Endothelial cell of umbilical vein (primary cell): ENCODE measurements at regions not wholly inside any gene's neighbourhood (a gene's known extent, or its start where the extent isn't known, plus 50 kb on each side); places are given as distances from the start of the nearest gene placed in this dataset.

ENCODE experiments used
- BruUV-seq: library from RNA; stranded (reverse); fragments of 400-500 nt; replicated peaks from 2 replicates; lab custom pipeline; 2021; lab: Mats Ljungman, UMichigan
- CTCF ChIA-PET: fragments of 300-600, 350-600 bp; sonication (Branson Sonifier 250); formaldehyde crosslinking; loops from one replicate; lab custom pipeline; 2021; ENCODE audit warnings: antibody characterized with exemption, inconsistent platforms; lab: Charles Lee
- POLR2A ChIA-PET: fragments of 300-600, 350-600 bp; sonication (Branson Sonifier 250); formaldehyde crosslinking; loops from one replicate; lab custom pipeline; 2021; ENCODE audit warnings: antibody characterized with exemption, inconsistent platforms; lab: Charles Lee
- DNase-seq: peaks from one replicate; pipeline ENCODE4 v3.0.0-alpha.2; 2011; ENCODE audit warnings: low read depth, low spot score
- FAIRE-seq: peaks from 2 replicates; lab custom pipeline; 2011; peaks lifted over from hg19 to GRCh38; lab: Jason Lieb, UNC
- H2AFZ ChIP-seq: 2 replicates; pipeline ENCODE4 v1.6.0; 2012; ENCODE audit warnings: low read depth, low read length, control low read depth, inconsistent platforms
- H3K27ac ChIP-seq: 2 replicates; pipeline ENCODE4 v1.5.1; 2011; ENCODE audit warnings: low read depth, mild to moderate bottlenecking, control low read depth, low read length, moderate library complexity; ENCODE audit not compliant: insufficient read depth
- H3K27me3 ChIP-seq, 2 experiments: 2 replicates each; pipeline versions ENCODE4 v1.6.0 to v1.6.1; 2011; ENCODE audit warnings: low read length in 2 of 2, mixed read lengths in 1 of 2; ENCODE audit not compliant: control insufficient read depth in 2 of 2, insufficient read depth in 2 of 2
- H3K36me3 ChIP-seq, 2 experiments: 2 replicates in 1 of 2; 3 replicates in 1 of 2; pipeline ENCODE4 v1.5.1; 2011; ENCODE audit warnings: low read length in 2 of 2, mild to moderate bottlenecking in 1 of 2, moderate library complexity in 1 of 2; ENCODE audit not compliant: control insufficient read depth in 2 of 2, insufficient read depth in 2 of 2; ENCODE audit errors: extremely low read depth in 1 of 2
- H3K4me1 ChIP-seq: 3 replicates; pipeline ENCODE4 v1.5.1; 2011; ENCODE audit warnings: mild to moderate bottlenecking, low read length; ENCODE audit not compliant: control insufficient read depth, insufficient read depth; ENCODE audit errors: extremely low read depth
- H3K4me2 ChIP-seq: 2 replicates; pipeline ENCODE4 v1.6.1; 2011; ENCODE audit warnings: low read length, control low read depth, mixed read lengths; ENCODE audit not compliant: insufficient read depth
- H3K4me3 ChIP-seq, 3 experiments: fragments of 200-600 bp in 1 of 3; sonication (generic), shearing (Covaris generic) in 1 of 3; replicated peaks in 1 of 3; 2 replicates each; pipeline ENCODE4 v1.5.1; 2011 to 2016; ENCODE audit warnings: control low read depth in 3 of 3, low read length in 3 of 3, mild to moderate bottlenecking in 2 of 3, inconsistent platforms in 1 of 3, low read depth in 1 of 3, moderate library complexity in 1 of 3; ENCODE audit not compliant: insufficient read depth in 1 of 3
- H3K79me2 ChIP-seq: 2 replicates; pipeline ENCODE4 v1.6.0; 2012; ENCODE audit warnings: low read length, inconsistent platforms; ENCODE audit not compliant: control insufficient read depth, insufficient read depth
- H3K9ac ChIP-seq: replicated peaks from 2 replicates; pipeline ENCODE3; 2011; ENCODE audit warnings: low read length, control low read depth; ENCODE audit not compliant: insufficient read depth; ENCODE audit errors: extremely low read depth
- H3K9me1 ChIP-seq: replicated peaks from 3 replicates; pipeline ENCODE4 v1.6.0; 2011; ENCODE audit warnings: mild to moderate bottlenecking, low read length; ENCODE audit not compliant: control insufficient read depth, insufficient read depth; ENCODE audit errors: extremely low read depth
- H3K9me3 ChIP-seq: replicated peaks from 2 replicates; pipeline ENCODE4 v1.5.1; 2012; ENCODE audit warnings: low read length, inconsistent platforms; ENCODE audit not compliant: control insufficient read depth, insufficient read depth
- H4K20me1 ChIP-seq: replicated peaks from 2 replicates; pipeline ENCODE3; 2011; ENCODE audit warnings: mild to moderate bottlenecking, low read length; ENCODE audit not compliant: control insufficient read depth, insufficient read depth; ENCODE audit errors: extremely low read depth
- CTCF ChIP-seq, 2 donors: IDR thresholded peaks; 1 replicate in 1 of 2; 2 replicates in 1 of 2; pipeline ENCODE4 v1.5.1; 2011; ENCODE audit warnings: low read length in 2 of 2, mild to moderate bottlenecking in 2 of 2, moderate library complexity in 2 of 2, control low read depth in 1 of 2, inconsistent platforms in 1 of 2, low read depth in 1 of 2; ENCODE audit not compliant: insufficient read depth in 1 of 2; ENCODE audit errors: extremely low read depth in 1 of 2
- EZH2 ChIP-seq: IDR thresholded peaks from 2 replicates; pipeline ENCODE4 v1.6.1; 2012; ENCODE audit warnings: borderline replicate concordance, low read depth, mild to moderate bottlenecking, moderate library complexity, low read length, inconsistent platforms; ENCODE audit not compliant: severe bottlenecking
- FOS ChIP-seq: IDR thresholded peaks from 2 replicates; pipeline ENCODE4 v1.6.1; 2011; ENCODE audit warnings: mild to moderate bottlenecking, low read length, moderate library complexity, borderline replicate concordance; ENCODE audit not compliant: insufficient read depth
- GATA2 ChIP-seq: IDR thresholded peaks from 2 replicates; pipeline ENCODE4 v1.7.0; 2011; ENCODE audit warnings: low read depth, mild to moderate bottlenecking, moderate library complexity, mixed read lengths, low read length; ENCODE audit not compliant: insufficient read length, insufficient read depth
- JUN ChIP-seq: IDR thresholded peaks from 2 replicates; pipeline ENCODE4 v1.6.1; 2011; ENCODE audit warnings: borderline replicate concordance, low read depth; ENCODE audit not compliant: insufficient read length, insufficient read depth
- MYC ChIP-seq: IDR thresholded peaks from one replicate; pipeline ENCODE4 v1.6.1; 2011; ENCODE audit warnings: mild to moderate bottlenecking, low read depth, low read length
- POLR2A ChIP-seq: IDR thresholded peaks from 2 replicates; pipeline ENCODE4 v1.6.1; 2012; ENCODE audit warnings: low read depth, mild to moderate bottlenecking, control low read depth, low read length
- POLR2AphosphoS5 ChIP-seq: IDR thresholded peaks from 2 replicates; pipeline ENCODE4 v1.6.1; 2012; ENCODE audit warnings: low read depth, mild to moderate bottlenecking, control low read depth, low read length, moderate library complexity; ENCODE audit not compliant: insufficient read depth
- dilution Hi-C: fragments of 300-500 bp; cut with MboI; formaldehyde crosslinking; loops from one replicate; pipeline ENCODE4 v1.15.0; 2019; ENCODE audit warnings: low sequenced_read_pairs; ENCODE audit not compliant: extremely low pct_ligation_motif_present
- intact Hi-C: fragments of 100-400 bp; cut with micrococcal nuclease; formaldehyde crosslinking; loops from one replicate; pipeline ENCODE4 v1.10.0; 2022
- TF ChIP-seq, protein P1 (sequence below): IDR thresholded peaks from 2 replicates; pipeline ENCODE4 v1.6.1; 2011; ENCODE audit not compliant: insufficient read depth, insufficient read length

DNA sequence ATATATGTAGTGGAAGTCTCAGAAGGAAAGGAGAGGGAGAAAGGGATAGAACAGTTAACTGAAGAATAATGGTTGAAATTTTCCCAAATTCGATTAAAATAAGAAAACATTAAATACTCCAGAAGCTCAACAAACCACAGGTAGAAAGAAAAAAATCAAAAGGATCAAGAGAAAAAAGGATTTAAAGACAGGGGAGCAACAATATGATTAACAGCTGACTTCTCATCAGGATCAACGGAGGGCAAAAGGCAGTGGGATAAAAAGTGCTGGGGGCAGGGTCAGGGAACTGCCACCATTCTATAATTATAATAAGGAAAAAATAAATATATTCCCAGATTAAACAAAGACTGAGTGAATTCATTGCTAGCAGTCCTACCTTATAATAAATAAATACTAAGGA, 55.3 kb downstream of the CDKN2C start:
- Histone ChIP-seq H3K27ac (no peak overlapping the region), H2AFZ (no peak overlapping the region), H4K20me1 (no peaks in the 10 kb centered on the region), H3K4me1 (no peaks in the 10 kb centered on the region), H3K79me2 (no peaks in the 10 kb centered on the region), H3K9me3 (no peaks in the 10 kb centered on the region), H3K9ac (no peak overlapping the region), H3K36me3 (no peaks in the 10 kb centered on the region), H3K4me2 (no peak overlapping the region), H3K9me1 (no peaks in the 10 kb centered on the region), H3K4me3 (no peak overlapping the region), H3K27me3 (no peaks in the 10 kb centered on the region)
- no TSS peak for BruUV-seq
- ChIA-PET CTCF (no interaction called here), POLR2A (no interaction called here)
- intact Hi-C loops = no loop called here
- dilution Hi-C loops = no loop called here
- FAIRE-seq (no peak), DNase-seq (no peak)
- no peak for TF ChIP-seq EZH2
- TF ChIP-seq GATA2 = no peak
- no peak for TF ChIP-seq JUN
- no peak for TF ChIP-seq MYC
- TF ChIP-seq CTCF (IDR thresholded peaks at IDR 0.05; ENCODE audit: extremely low read depth in 1 of 2, insufficient read depth in 1 of 2, low read depth in 1 of 2, low read length in 2 of 2) = no peak
- TF ChIP-seq, protein P1, sequence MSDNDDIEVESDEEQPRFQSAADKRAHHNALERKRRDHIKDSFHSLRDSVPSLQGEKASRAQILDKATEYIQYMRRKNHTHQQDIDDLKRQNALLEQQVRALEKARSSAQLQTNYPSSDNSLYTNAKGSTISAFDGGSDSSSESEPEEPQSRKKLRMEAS = no peak
- no peak for TF ChIP-seq POLR2A
- no peak for TF ChIP-seq POLR2AphosphoS5
- no peak for TF ChIP-seq FOS
